ENCODE measurements at regions not wholly inside any gene's neighbourhood (a gene's known extent, or its start where the extent isn't known, plus 50 kb on each side); places are given as distances from the start of the nearest gene placed in this dataset.

DNA sequence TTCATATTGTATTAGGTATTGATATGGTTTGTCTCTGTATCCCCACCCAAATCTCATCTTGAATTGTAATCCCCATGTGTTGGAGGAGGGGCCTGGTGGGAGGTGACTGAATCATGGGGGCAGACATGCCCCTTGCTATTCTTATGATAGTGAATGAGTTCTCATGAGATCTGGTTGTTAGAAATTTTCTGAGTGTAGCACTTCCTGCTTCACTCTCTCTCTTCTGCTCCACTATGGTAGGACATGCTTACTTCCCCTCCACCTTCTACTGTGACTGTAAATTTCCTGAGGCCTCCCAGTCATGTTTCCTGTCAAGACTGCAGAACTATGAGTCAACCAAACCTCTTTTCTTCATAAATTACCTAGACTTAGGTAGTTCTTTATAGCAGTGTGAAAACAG lies 187.4 kb upstream of the SLC24A2 start:
- in situ Hi-C loops (cut with MboI; ENCODE audit: low pct_unique_long_range_greater_than_20kb, low sequenced_read_pairs), result no loop called here
- peak; percentile 15 for DNase-seq

DNA sequence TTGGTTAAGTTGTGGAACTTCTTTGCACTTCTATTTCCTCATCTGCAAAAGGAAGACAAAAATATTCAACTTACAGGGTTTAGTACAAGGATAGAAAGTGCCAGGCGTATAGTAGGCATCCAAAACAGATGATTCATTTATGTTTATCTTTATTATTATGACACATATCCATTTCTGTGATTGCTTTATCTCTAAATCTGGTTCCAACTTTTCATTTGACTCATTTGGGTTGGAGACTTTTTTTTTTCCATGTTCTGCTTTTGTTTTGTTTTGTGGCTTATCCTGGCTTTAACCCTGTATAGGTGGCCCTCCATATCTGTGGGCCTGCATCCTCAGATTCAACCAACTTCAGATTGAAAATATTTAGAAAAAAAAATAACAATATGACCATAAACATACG lies 186.7 kb upstream of the SLC24A2 start:
- in situ Hi-C loops (cut with MboI; ENCODE audit: low pct_unique_long_range_greater_than_20kb, low sequenced_read_pairs), result no loop called here

DNA sequence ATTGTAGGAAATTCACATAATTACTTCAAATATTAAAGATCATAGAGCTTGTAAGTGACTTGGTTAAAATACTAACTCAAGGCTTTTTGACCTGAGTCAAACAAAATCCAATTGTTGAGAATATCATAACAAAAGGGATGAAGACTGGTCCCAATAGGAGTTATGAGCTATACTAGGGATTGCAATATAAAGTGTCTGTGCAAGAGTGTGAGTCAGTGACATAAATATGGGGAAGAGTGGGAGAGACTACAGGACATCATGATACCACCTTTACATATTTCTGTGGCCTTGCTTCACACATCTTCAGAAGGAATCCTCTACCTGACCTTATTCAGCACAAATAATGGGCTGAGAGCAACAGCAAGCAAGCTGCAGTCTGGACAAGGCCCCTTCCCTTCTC lies 180.9 kb upstream of the SLC24A2 start:
- in situ Hi-C loops (cut with MboI; ENCODE audit: low pct_unique_long_range_greater_than_20kb, low sequenced_read_pairs), result no loop called here
- DNase-seq, result no peak

More for the DNA sequence above, 186.7 kb upstream of the SLC24A2 start:
- DNase-seq, result no peak

DNA sequence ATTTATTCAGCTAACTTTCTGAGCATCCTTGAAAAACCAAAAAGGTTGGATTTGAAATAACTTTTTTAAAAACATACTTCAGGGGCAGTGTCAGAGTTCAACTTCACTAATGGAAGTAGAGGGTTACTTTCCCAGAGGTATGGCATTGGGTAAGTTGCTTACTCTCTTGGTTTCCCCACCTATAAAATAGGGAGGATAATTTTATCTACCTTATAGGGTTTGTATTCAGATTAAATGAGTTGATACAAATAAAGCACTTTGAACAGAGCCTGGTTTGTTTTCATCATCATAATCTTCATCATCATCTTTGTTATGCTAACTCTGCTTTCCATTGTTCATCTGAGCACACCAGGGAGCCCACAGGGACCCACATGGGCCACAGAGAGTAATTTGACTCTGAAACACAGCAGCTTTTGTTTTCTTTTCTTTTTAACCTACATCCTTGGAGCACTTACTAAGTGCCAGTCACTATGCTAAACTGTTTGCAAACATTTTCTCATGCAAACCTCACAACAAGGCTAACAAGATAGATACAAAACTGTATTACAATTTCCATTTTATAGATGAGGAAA lies 179.1 kb upstream of the SLC24A2 start:
- DNase-seq, result no peak
- in situ Hi-C loops (cut with MboI; ENCODE audit: low pct_unique_long_range_greater_than_20kb, low sequenced_read_pairs), result no loop called here

DNA sequence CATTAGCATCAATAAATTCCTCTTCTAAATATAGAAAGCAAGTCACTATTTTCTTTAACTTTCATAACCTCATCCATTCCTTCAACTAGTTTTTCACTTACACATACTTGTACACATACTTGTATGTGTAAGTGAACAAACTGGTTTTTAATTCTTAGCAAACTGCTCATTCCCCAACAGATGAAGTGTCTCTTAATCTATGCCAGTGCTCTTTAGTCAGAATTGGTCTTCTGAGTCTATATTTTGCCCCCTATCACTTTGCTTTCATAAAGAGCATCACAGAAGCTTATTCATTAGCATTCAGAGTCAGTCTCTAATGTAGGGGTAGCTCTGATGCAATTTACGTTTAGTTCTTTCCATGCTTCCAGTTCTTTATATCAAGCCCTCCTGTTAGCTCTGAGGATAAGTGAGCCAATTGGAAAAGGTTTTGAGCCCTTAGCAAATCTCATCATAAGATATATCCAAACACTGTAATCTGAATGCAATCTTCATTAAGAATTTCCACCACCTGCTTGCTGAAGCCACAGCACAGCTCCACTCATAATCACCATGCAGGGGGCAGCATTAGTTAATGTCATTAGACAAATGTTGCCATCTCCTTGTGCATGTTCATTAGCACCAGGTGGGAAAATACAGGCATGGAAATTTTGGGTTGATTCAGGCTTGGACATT lies 178.5 kb upstream of the SLC24A2 start:
- no peak for DNase-seq
- in situ Hi-C loops (cut with MboI; ENCODE audit: low pct_unique_long_range_greater_than_20kb, low sequenced_read_pairs), result no loop called here

DNA sequence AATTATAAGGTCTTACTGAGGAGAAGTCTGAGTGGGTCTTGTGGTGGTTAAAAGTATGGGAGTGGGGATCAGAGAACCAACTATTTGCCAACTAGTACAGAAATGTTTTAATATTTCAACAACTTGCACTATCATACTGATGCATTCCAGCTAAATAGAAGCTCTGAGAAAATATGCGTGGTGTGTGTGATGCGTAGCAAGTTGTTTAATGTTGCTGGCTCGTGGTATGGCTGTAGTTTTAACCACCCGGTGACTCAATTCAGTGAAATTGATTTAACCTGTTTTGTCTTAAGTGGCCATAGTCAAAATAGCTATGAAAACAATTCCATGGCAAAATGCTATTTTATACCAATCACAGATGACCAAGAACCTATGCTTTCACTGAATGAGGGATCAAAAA lies 176.5 kb upstream of the SLC24A2 start:
- in situ Hi-C loops (cut with MboI; ENCODE audit: low pct_unique_long_range_greater_than_20kb, low sequenced_read_pairs), result no loop called here
- DNase-seq, result no peak

DNA sequence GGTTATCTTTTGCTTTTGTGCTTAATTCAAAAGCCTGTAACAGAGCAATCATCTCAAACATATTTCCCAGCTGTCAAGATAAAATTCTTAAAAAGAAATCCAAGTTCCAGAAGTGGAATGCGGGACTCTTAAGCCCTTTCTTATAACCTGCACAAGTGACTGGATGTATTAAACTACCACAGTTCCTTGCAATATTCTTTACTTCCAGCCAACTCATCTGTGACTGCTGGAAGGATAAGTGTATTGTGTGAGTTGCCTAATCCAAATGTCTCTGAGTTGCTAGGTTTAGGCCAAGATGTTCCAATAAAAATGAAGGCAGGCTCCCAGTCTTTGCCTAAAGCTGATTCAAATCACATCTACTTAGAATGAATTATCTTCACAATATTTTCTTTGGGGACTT lies 159.2 kb upstream of the SLC24A2 start:
- no peak for DNase-seq
- in situ Hi-C loops (cut with MboI; ENCODE audit: low pct_unique_long_range_greater_than_20kb, low sequenced_read_pairs), result loop anchor here (25.0 kb wide), 1 partner anchor 989 kb away; no protein-coding TSS in a partner anchor

DNA sequence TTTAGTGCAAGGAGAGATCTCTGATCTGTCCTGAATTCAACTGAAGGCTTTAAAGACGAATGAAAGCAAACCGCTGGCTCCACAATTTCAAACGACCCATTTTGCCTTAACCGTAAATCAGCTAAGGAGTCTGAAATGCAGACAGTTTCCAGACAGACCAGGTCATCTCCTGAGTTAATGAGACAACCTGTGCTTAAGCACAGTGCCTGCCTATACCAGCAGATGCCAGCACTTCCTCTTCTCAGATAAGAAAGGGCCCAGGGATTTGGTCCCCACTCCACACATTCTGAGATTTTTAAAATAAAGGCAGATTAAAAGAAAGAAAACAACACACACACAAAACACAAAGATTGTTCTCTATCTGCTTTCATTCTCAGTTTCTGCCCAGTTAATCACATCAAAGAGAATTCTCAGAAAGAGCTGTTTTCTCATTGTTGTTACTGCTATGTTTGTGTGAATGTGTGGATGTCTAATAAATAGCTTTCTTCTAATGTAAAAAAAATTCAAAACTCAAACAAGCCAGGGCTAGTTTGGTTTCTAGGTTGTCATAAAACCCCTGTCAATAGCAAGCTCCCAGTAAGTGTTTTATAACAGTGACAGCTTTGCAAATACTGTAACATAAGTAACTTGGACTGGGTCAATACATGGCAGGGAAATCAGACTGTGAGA lies 157.7 kb upstream of the SLC24A2 start:
- DNase-seq, result peak; percentile 8
- in situ Hi-C loops (cut with MboI; ENCODE audit: low pct_unique_long_range_greater_than_20kb, low sequenced_read_pairs), result loop anchor here (25.0 kb wide), 1 partner anchor 991 kb away; no protein-coding TSS in a partner anchor

DNA sequence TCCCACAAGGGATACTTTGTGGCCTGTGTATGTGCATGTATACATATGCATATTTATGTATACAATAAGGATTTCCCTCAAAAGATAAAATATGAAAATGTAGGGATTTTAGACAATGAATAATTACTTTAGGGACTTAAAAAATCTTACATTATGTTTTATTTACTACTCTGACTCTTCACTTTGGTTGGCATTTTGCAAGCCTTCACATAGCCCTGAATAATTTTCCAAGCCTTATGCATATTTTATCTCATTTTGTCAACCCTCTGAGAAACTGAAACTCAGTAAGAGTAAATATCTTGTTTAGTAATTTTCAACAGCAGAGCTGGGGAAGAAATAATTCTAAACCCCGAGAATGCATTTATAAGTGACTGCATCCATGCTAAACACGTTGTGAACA lies 153.0 kb upstream of the SLC24A2 start:
- in situ Hi-C loops (cut with MboI; ENCODE audit: low pct_unique_long_range_greater_than_20kb, low sequenced_read_pairs), result loop anchor here (25.0 kb wide), 1 partner anchor 995 kb away; no protein-coding TSS in a partner anchor
- no peak for DNase-seq

DNA sequence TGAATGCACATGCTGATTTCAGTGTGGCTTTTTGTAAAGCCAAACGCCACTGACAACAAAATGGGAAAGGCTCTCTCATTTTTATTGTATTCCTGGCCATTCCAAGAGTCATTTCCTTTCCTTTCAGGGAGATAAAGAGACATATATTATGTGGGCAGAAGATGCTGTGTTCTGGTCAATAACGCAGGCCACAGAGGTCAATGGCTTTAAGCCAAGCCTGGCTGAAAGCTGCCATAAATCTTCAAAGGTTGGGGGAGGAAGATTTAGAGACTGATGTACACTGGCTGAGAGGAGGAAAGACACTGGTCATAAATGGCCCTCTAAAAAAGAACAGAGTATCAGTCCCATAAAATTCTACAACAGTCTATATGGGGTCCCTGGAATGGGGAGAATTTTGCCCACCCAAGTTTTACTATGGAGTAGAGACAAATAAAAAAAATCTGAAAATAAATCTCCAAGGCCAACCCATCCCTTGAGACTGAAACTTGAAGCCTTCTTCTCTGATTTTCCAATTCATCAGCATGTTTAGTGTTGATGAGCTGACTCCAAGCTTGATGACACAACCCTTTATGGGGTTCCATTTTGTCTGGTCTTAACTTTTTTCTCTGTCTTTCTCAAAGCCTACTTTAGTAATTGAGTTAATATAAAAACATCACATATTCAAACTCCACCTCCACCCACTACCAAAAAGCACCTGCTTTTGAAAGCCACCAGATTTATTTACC lies 152.1 kb upstream of the SLC24A2 start:
- in situ Hi-C loops (cut with MboI; ENCODE audit: low pct_unique_long_range_greater_than_20kb, low sequenced_read_pairs), result loop anchor here (25.0 kb wide), 1 partner anchor 996 kb away; no protein-coding TSS in a partner anchor
- DNase-seq, result no peak

DNA sequence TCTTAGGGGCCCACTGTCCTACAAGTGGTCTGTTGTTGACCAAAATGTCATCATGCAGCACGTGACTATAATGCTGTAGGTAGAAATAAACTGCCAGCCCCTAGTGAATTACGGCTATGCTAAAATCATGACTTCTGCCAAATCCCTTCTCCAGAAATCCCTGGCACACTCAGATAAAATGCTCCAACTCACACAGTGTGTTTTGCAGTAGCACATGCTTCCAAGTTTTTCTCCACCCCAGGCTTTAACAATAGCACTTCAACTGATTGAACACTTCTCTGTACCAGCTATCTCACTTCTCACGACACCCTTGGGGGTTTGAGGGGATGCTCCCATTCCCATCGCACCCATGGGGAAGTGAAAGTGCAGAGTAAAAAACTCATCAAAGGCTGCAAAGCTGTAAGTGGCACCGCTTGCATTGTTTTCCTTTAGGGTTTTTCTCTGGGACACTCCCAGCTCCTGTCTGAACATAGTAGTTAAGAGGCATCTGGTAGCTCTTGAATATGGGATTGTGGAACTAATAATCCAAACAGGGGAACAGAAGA lies 151.0 kb upstream of the SLC24A2 start:
- in situ Hi-C loops (cut with MboI; ENCODE audit: low pct_unique_long_range_greater_than_20kb, low sequenced_read_pairs), result loop anchor here (25.0 kb wide), 1 partner anchor 997 kb away; no protein-coding TSS in a partner anchor
- no peak for DNase-seq

DNA sequence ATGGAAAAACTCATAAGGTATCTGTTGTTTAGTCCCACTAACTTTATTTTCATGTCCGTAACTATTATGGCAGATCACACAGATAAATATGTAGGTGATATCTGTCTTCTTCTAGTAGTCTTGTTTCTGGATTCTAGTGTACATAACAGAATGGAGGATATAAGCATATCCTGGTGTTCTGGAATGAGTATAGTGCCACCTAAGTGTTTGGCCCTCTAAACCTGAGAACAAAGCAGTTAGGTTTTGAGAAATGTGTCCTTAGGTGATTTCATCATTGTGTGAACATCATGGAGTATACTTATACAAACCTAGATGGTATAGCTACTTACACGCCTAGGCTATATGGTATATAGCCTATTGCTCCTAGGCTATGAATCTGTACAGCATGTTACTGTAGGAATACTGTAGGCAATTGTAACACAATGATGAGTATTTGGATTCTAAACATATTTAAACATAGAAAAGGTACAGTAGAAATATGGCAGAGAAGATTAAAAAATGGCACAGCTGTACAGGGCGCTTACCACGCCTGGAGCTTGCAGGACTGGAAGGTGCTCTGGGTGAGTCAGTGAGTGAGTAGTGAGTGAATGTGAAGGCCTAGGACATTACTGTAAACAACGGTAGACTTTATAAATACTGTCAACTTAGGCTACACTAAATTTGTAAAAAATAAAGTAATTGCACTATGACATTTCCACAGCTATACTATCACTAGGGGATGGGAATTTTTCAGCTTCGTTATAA lies 150.3 kb upstream of the SLC24A2 start:
- no peak for DNase-seq
- in situ Hi-C loops (cut with MboI; ENCODE audit: low pct_unique_long_range_greater_than_20kb, low sequenced_read_pairs), result loop anchor here (25.0 kb wide), 1 partner anchor 998 kb away; no protein-coding TSS in a partner anchor

DNA sequence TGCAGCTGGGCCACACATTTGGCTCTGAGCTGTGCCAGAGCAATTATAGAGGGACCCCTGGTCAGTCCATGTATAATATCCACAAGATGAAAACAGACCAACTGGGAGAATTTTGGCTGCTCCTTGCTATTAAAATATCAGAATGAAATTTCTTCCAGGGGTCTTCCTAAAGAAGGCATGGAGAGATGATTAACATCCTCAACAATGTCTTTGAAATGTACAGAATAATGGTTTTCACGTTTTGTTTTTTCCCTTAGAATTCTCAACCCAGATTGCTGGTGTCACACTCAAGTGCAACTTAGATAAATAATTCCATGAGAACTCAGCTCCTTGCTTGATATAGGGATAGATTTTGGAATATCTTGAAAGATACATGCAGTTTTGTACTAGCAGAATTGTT lies 148.3 kb upstream of the SLC24A2 start:
- DNase-seq, result no peak
- in situ Hi-C loops (cut with MboI; ENCODE audit: low pct_unique_long_range_greater_than_20kb, low sequenced_read_pairs), result loop anchor here (25.0 kb wide), 1 partner anchor 1000 kb away; no protein-coding TSS in a partner anchor

DNA sequence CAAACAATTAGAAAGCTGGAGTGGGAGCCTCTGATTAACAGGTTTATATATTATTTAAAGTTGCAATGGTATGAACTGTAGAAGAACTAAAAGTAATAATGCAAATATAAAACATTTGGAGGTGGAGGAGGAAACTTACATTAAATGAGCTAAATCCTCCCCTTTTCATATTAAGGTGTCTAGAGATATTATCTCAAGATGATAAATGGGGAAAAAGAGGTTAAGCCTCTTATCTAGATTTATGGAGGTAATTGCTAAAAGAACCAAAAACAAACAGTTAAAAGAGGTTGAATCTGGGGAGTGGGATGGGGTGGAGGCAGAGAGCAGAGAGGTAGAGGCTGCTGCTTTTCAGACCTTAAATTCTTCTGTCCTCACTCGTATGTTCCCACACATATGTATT lies 147.8 kb upstream of the SLC24A2 start:
- in situ Hi-C loops (cut with MboI; ENCODE audit: low pct_unique_long_range_greater_than_20kb, low sequenced_read_pairs), result loop anchor here (25.0 kb wide), 1 partner anchor 1001 kb away; no protein-coding TSS in a partner anchor
- DNase-seq, result no peak

DNA sequence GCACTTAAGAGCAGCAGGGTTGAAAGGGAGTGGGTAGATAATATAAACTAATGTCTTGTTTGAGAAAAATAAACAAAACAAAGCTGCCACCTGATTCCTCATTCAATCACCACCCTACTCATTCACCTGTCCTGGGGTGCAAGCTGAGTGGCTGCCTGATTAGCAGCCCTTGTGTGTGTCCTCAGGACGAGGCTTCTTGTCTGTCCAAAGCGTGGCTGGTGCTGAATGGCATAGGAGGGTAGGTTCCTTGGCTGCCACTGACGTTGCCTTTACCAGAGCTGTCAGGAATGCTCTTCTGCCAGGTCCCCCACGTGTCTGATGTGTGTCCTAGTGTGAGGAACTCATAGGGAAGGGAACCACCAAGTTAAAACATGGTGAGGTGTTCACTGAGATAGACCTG lies 146.6 kb upstream of the SLC24A2 start:
- DNase-seq, result no peak
- in situ Hi-C loops (cut with MboI; ENCODE audit: low pct_unique_long_range_greater_than_20kb, low sequenced_read_pairs), result loop anchor here (25.0 kb wide), 1 partner anchor 1002 kb away; no protein-coding TSS in a partner anchor

DNA sequence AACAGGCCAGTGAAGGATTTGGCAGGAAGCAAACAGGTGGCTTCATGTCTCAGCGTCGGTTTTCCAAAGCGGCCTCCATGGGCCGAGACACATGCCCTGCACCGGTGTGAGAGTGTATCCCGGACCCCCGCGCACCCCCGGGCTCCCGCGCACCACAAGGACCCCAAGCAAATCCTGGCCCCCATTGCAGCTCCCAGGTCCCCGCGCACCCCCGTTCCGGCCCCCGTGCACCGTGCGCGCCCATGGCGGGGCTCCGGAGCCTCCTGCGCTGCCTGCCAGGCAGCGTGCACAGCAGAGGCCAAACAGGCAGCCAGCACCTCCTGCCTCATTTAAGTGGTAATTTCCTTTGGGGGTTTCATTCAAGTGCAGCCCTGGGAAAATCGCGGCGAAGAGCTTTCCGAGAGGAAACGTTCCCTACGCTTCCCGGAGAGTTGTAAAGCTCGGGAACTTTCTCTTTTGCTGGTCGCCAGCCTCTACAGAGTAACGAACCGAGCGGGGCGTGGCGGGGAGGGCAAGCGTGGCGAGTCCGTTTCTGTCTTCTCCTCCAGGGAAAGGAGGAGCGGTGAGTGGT lies 145.5 kb upstream of the SLC24A2 start:
- in situ Hi-C loops (cut with MboI; ENCODE audit: low pct_unique_long_range_greater_than_20kb, low sequenced_read_pairs), result loop anchor here (25.0 kb wide), 1 partner anchor 1003 kb away; no protein-coding TSS in a partner anchor

DNA sequence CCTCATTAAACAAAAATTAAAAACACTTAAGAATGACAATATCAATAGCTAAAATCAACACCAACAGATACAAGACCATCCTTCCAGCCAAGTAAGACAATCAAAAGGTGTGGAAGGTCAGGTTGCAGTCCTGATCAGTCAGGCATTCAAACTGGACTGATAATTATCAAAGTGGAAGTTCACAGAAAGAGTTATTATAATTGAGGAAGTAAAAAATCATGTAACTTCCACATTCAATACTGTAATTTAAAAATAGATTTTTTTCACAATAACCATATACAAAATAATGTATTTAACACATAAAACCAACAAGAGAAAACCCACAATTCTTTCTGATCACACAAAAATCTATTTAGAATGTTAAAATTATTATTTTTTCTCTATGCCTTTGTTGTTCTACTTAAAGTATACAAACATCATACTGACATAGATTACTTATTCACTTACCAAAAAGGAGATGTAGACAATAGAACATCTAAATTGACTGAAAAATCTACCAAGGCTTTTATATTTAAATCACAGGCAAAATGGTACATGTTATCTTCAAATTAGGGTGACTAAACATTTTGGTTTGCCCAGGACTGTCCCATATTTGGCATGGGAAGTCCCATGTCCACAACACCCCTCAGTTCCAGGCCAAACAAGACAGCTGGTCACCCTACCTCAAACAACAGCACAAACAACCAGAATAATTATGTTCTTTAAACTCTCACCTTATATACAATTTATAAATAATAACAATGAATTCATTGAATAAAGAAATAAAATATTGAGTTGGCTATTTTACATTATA lies 142.5 kb upstream of the SLC24A2 start:
- DNase-seq, result peak; percentile 23
- in situ Hi-C loops (cut with MboI; ENCODE audit: low pct_unique_long_range_greater_than_20kb, low sequenced_read_pairs), result loop anchor here (25.0 kb wide), 1 partner anchor 1006 kb away; no protein-coding TSS in a partner anchor

More for the DNA sequence above, 145.5 kb upstream of the SLC24A2 start:
- no peak for DNase-seq
